ENCODE measurements at regions not wholly inside any gene's neighbourhood (a gene's known extent, or its start where the extent isn't known, plus 50 kb on each side); places are given as distances from the start of the nearest gene placed in this dataset.

GRCh38 chr6:92777146-92777740, 642.1 kb downstream of the EPHA7 start:
- CTCF ChIA-PET: interaction anchor here (1.1 kb wide), 1 partner anchor 24 kb away, joined by 3 read pairs; no protein-coding TSS in a partner anchor

DNA sequence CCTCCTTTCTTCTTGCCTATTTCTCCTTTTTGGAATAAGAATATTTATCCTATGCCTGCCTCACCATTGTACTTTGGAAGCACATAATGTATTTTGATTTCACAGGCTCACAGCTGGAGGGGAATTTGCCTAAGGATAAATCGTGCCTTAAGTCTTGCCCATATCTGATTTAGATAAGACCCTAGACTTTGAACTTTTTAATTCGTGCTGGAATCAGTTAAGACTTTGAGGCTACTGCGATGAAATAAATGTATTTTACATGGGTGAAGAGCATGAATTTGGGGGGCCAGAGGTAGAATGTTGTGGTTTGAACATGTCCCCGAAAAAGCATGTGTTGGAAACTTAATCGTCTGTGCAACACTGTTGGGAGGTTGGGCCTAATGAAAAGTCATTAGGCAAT, 648.8 kb downstream of the EPHA7 start:
- ChIA-PET CTCF (no interaction called here), POLR2A (no interaction called here)
- H3K9me3 ChIP-seq (ENCODE audit: control insufficient read depth, insufficient read depth, low read length): no peaks in the 10 kb centered on the region
- H3K27me3 ChIP-seq (ENCODE audit: control insufficient read depth, insufficient read depth, low read length): no peaks in the 10 kb centered on the region
- TF ChIP-seq, protein P1, sequence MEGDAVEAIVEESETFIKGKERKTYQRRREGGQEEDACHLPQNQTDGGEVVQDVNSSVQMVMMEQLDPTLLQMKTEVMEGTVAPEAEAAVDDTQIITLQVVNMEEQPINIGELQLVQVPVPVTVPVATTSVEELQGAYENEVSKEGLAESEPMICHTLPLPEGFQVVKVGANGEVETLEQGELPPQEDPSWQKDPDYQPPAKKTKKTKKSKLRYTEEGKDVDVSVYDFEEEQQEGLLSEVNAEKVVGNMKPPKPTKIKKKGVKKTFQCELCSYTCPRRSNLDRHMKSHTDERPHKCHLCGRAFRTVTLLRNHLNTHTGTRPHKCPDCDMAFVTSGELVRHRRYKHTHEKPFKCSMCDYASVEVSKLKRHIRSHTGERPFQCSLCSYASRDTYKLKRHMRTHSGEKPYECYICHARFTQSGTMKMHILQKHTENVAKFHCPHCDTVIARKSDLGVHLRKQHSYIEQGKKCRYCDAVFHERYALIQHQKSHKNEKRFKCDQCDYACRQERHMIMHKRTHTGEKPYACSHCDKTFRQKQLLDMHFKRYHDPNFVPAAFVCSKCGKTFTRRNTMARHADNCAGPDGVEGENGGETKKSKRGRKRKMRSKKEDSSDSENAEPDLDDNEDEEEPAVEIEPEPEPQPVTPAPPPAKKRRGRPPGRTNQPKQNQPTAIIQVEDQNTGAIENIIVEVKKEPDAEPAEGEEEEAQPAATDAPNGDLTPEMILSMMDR (IDR thresholded peaks at IDR 0.05; ENCODE audit: low read depth, low read length): no peak
- no peak overlapping the region for H3K4me3 ChIP-seq (ENCODE audit: low read depth, low read length)
- no peak overlapping the region for H3K27ac ChIP-seq (ENCODE audit: low read depth, low read length)
- no peak for DNase-seq (ENCODE audit: low read depth, low spot score)

More at GRCh38 chr6:92777146-92777740, 642.1 kb downstream of the EPHA7 start:
- TF ChIP-seq, protein P1 (IDR thresholded peaks at IDR 0.05; ENCODE audit: low read depth, low read length): peak; percentile 59
- POLR2A ChIA-PET: no interaction called here
- Histone ChIP-seq H3K4me3 (ENCODE audit: low read depth, low read length) (no peak overlapping the region), H3K9me3 (ENCODE audit: control insufficient read depth, insufficient read depth, low read length) (no peaks in the 10 kb centered on the region), H3K27ac (ENCODE audit: low read depth, low read length) (no peak overlapping the region), H3K27me3 (ENCODE audit: control insufficient read depth, insufficient read depth, low read length) (no peaks in the 10 kb centered on the region)
- no peak for DNase-seq (ENCODE audit: low read depth, low spot score)

DNA sequence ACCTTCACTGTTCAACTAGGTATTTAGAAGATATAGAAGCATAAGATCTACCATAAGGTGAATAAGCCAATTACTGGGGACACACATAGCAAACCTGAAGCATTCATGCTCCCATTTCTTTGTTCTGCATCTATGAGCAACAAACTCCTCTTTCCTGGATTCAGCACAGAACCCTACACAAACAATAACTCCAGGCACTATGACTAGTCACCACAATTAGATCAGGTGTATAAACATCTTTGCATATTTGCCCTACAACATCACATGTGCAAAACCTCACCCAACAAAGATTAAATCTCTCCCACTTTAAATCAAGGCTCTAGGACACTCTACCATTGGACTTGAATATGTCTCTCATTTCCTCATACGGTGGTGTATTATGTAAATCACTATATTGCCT, 652.3 kb downstream of the EPHA7 start:
- TF ChIP-seq, protein P1 (IDR thresholded peaks at IDR 0.05; ENCODE audit: low read depth, low read length): no peak
- no peaks in the 10 kb centered on the region for H3K27me3 ChIP-seq (ENCODE audit: control insufficient read depth, insufficient read depth, low read length)
- ChIA-PET CTCF (no interaction called here), POLR2A (no interaction called here)
- no peak overlapping the region for H3K4me3 ChIP-seq (ENCODE audit: low read depth, low read length)
- H3K27ac ChIP-seq (ENCODE audit: low read depth, low read length): no peak overlapping the region
- DNase-seq (ENCODE audit: low read depth, low spot score): no peak
- no peaks in the 10 kb centered on the region for H3K9me3 ChIP-seq (ENCODE audit: control insufficient read depth, insufficient read depth, low read length)

DNA sequence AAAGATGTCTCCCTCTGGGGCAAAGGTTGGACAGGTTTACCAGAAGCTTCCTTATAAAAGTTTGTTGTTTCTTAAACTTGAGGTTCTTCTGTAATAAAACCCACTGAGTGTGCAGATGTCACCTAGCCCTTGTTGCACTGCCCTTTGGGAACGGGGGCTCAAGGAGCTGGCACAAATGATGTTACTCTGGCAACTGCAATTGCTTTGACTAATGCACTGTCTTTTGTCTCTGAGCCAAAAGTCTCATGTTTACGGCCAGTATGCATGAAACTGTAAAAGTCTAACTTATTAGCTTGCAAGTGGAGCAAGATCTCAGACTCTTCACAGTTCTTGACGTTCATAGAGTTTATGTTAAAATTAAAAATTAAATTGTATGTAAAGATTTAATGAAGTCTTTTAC, 655.7 kb downstream of the EPHA7 start:
- POLR2A ChIA-PET: no interaction called here
- Histone ChIP-seq H3K9me3 (ENCODE audit: control insufficient read depth, insufficient read depth, low read length) (no peaks in the 10 kb centered on the region), H3K27me3 (ENCODE audit: control insufficient read depth, insufficient read depth, low read length) (no peaks in the 10 kb centered on the region), H3K4me3 (ENCODE audit: low read depth, low read length) (no peak overlapping the region), H3K27ac (ENCODE audit: low read depth, low read length) (no peak overlapping the region)
- no peak for DNase-seq (ENCODE audit: low read depth, low spot score)
- CTCF ChIA-PET: no interaction called here
- TF ChIP-seq, protein P1 (IDR thresholded peaks at IDR 0.05; ENCODE audit: low read depth, low read length): no peak

GRCh38 chr6:92763274-92763584, 656.1 kb downstream of the EPHA7 start:
- ChIA-PET POLR2A (no interaction called here), CTCF (no interaction called here)
- Histone ChIP-seq H3K27me3 (ENCODE audit: control insufficient read depth, insufficient read depth, low read length) (no peaks in the 10 kb centered on the region), H3K4me3 (ENCODE audit: low read depth, low read length) (no peak overlapping the region), H3K27ac (ENCODE audit: low read depth, low read length) (no peak overlapping the region), H3K9me3 (ENCODE audit: control insufficient read depth, insufficient read depth, low read length) (no peaks in the 10 kb centered on the region)
- TF ChIP-seq, protein P1 (IDR thresholded peaks at IDR 0.05; ENCODE audit: low read depth, low read length): no peak
- no peak for DNase-seq (ENCODE audit: low read depth, low spot score)

Measured in AG04450 (cell line).